ENCODE measurements at regions not wholly inside any gene's neighbourhood (a gene's known extent, or its start where the extent isn't known, plus 50 kb on each side); places are given as distances from the start of the nearest gene placed in this dataset.

DNA sequence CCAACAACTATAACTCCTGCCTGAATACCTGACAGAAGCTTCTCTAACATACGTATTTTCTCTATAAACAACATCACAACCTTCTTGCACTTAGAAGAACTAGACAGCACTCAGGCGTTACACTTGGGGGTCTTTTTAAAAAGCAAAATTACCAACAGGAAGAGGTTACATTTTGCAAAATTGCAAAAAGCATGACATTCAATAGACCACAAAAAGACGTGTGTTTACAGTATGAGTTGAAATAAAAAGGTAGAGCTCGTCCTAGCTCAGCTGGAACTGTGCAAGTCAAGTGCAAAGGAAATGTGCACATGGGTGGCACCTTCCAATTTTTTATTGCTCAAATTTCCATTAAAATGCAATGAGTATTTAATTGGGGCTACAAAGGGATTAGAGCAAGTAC, 375.2 kb upstream of the HSFY2 start:
- DNase-seq (ENCODE audit: low read depth in 2 of 2) = no peak

GRCh38 chrY:19146296-19146695, 372.8 kb upstream of the HSFY2 start:
- DNase-seq (ENCODE audit: low read depth in 2 of 2) = no peak

GRCh38 chrY:19142093-19142492, 368.6 kb upstream of the HSFY2 start:
- no peak for DNase-seq (ENCODE audit: low read depth in 2 of 2)

GRCh38 chrY:19140285-19140920, 366.9 kb upstream of the HSFY2 start:
- DNase-seq (ENCODE audit: low read depth in 2 of 2) = no peak

DNA sequence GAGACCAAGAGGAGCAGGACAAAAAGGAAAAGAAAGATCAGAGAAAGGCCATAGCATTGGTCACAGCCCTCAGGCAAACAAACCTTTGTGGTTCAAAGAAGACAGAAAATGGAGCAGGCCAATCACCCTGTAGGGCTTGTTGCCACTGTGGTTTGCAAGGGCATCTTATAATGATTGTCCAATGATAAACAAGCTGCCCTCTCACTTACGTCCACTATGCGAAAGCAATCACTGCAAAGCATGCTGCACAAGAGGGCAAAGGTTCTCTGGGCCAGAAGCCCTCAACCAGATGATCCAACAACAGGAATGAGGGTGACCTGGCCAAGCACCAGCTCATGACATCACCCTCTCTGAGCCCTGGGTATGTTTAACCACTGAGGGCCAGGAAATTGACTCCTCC, 360.9 kb upstream of the HSFY2 start:
- no peak for DNase-seq (ENCODE audit: low read depth in 2 of 2)

DNA sequence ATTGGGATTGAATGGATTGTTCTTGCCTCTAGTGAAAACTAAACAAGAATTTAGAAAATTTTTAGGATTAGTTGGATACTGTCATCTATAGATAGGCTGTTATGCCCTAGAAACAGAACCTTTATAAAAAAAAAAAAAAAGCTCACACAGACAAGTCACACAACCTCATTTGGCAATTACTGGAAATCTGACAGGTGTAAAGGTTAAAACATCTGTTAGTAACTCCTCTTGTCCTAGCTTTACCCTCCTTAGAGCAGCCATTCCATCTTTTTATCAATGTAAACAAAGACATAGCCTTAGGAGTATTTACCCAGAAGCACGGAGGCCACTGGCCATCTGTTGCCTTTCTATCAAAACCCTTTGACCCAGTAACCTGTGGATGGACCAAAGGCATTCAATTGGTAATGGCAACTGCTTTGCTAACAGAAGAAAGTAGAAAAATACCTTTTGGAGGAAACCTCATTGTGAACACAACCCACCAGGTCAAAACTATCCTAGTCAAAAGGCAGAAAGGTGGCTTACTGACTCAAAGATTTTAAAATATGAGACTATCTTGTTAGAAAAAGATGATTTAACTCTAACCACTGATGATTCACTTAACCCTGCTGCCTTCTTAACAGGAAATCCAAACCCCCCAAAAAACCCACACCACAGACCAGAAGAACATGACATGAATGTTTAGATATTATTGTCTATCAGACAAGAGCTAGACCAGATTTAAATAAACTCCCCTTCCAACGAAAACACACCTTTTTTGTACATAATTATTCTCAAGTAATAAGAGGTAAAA, 357.2 kb upstream of the HSFY2 start:
- DNase-seq (ENCODE audit: low read depth in 2 of 2) = no peak

GRCh38 chrY:19126889-19127288, 353.4 kb upstream of the HSFY2 start:
- no peak for DNase-seq (ENCODE audit: low read depth in 2 of 2)

DNA sequence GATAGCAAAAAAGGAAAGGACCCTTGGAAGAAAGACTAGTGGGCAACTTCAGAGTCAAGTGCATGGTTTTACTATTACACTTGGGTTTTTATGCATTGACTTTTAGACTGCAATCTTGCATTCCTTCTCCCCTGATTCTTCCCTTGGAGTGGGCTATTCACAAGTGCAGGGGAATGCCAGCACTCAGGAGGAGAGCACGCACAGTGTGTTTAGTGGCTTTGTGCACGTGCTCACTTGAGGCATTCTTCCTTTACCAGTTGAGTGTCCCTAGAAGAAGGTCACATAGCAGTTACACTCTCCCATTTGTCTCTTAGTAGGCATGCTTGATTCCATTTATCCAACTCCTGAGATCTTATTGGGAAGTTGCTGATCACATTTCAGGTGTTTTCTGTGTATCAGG, 351.1 kb upstream of the HSFY2 start:
- no peak for DNase-seq (ENCODE audit: low read depth in 2 of 2)

DNA sequence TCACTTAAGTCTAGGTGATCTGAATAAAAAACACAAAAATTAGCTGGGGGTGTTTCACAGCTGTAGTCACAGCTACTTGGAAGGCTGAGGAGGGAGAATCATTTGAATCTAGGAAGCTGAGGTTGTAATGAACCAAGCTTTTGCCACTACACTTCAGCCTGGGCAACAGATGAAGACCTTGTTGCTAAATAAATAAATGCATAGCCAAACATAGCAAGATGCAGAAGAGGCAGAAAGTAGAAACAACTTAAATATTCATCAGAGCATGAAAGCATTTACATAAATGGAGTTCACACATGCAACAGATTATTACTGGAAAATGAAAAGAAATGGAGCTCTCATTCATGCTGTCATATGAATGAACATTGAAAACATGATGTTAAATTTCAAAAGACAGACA, 348.9 kb upstream of the HSFY2 start:
- no peak for DNase-seq (ENCODE audit: low read depth in 2 of 2)

GRCh38 chrY:19098349-19098748, 324.8 kb upstream of the HSFY2 start:
- DNase-seq (ENCODE audit: low read depth in 2 of 2) = no peak

GRCh38 chrY:19095460-19095859, 321.9 kb upstream of the HSFY2 start:
- DNase-seq (ENCODE audit: low read depth in 2 of 2) = no peak

- DNase-seq (ENCODE audit: low read depth in 2 of 2) = no peak
Observed at GRCh38 chrY:19083006-19083405, 309.5 kb upstream of the HSFY2 start.

DNA sequence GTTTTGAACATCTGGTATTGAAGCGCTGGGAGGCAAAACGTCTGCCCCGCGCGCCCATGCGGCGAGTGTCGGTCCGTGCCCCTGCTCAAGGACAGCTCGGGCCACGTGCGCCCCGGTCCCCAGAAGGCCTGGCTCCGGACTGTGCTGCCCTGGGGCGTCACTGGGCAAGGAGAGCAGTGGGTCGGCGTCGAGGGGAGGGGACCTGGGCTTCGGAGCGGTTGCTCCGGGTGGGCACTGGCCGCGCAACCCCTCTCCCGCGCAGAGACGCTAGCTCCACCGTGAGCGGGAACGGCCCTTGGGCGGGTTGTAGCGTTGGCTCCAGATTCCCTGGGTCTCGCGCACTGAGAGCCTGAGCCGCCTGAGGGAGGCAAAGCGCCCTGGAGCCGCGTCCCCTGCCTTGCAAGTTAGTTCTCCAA, 304.2 kb upstream of the HSFY2 start:
- no peak for DNase-seq (ENCODE audit: low read depth in 2 of 2)

DNA sequence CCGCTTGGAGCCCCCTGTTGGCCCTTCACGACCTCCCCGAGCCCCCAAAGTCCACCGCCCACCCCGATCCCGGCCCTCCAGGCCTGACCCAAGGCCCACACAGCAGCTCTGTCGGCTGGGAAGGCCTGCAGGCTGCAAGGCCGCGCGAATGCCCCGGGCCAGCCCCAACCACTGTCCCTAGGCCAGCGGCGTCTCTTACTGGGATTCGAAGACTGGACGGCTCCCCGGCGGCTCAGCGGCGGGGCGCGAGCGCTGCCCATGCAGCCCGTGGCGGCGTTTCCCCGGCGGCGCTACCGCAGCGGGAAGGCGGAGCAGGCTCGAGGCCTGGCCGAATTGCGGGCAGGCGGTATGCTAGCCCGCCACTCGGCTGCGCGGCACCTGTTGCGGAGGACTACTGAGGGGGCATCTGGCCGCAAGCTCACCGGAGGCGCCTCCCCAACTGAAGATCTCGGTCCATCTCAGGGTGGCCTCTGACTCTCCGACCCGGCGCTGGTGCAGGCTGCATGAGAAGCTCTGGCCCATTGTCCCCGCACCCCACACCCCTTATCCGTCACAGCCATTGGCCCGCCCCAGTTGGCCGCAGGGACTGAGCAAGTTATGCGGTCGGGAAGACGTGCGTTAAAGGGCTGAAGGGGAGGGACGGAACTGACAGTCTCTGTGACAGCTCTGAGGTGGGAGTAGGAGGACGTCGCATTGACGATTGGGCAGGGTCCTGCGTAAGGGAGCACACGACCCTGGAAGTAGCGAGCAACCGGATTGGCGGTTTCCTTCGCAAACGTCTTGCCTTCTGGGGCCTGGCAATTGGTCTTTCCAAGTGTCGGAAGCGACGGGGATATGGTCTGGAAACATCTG, 303.5 kb upstream of the HSFY2 start:
- no peak for DNase-seq (ENCODE audit: low read depth in 2 of 2)

DNA sequence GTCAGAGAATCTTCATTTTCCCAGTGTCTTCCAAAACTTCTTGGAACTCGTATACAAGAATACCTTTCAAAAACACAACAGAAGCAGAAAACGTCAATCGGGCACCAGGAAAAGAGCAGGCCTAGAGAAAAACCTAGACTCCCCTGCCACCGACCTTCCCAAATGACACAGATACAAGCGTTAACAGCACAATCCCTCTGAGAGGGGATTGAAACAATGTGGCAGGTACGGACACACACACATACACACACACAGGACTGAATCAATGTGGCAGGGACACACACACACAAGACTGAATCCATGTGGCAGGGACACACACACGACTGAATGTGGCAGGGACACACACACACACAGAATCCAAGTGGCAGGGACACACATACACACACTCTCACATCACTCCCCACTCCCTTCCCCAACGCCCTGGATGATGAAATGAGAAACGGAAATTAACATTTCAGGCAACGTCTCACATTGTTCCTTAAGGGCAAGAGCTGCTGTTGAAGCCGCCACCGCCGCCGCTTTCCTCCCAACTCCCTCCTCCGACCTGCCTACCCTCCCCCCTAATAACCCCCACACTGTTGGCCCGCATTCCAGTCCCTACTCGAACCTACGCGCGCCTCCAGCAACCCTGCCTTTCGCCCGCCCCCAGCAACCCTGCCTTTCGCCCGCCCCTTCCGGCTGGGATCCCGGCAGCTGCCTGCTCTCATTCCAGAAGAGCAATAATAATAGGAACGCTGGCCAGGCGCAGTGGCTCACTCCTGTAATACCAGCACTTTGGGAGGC, 302.1 kb upstream of the HSFY2 start:
- DNase-seq (ENCODE audit: low read depth in 2 of 2) = no peak

- no peak for DNase-seq (ENCODE audit: low read depth in 2 of 2)
Observed at GRCh38 chrY:19067435-19067834, 293.9 kb upstream of the HSFY2 start.

DNA sequence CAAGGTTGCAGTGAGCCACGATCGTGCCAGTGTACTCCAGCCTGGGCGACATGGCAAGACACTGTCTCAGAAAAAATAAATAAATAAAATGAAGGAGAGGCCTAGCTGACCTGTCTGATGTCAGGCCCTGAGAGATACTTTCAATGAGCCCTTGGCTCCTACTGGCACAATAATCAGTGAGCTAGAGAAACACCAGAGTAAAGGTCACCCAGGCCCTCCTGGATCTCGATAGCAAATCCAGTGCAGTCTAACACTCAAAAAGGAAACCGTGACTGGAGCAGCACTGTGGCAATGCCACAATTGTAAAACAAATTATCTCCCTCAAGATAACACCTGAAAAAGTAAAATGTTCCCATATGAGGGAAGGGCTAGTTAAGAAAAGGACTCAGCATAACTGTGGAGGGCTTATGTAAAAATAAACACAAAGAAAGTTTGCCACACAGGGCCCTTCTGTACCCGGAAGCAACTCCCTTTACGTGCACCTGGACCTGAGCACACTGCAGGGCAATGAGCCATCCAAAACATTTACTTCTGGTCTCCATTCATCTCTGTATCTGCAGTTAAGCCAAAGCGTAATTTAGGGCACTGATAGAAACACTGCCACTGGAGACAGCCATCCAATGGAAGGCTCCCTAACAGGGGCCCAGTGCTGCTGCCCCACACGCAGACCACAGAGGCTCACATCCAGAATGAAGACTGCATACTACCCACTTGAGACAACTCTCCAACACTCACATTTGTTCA, 293.1 kb upstream of the HSFY2 start:
- no peak for DNase-seq (ENCODE audit: low read depth in 2 of 2)

DNA sequence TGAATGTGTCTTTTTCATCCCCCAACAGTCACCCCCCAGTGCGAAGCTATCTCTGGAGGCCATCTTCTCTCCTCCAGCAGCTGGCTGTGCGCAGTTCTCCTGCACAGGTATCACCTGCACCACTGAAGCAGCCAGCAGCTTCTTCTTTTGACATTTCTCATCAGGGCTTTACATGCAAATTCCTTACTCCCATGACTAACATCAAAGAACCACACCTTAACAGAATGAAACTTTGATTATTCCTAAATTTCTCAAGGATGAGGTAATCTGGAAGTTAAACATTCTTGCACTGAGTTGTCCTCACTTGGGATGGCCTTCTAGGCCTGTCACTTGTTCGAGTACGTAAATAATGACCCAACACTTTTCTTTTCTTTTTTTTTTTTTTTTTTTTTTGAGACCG, 291.6 kb upstream of the HSFY2 start:
- DNase-seq (ENCODE audit: low read depth in 2 of 2) = no peak

- DNase-seq (ENCODE audit: low read depth in 2 of 2) = no peak
Observed at GRCh38 chrY:19059733-19060132, 286.2 kb upstream of the HSFY2 start.

GRCh38 chrY:19058831-19059370, 285.4 kb upstream of the HSFY2 start:
- DNase-seq (ENCODE audit: low read depth in 2 of 2) = no peak

DNA sequence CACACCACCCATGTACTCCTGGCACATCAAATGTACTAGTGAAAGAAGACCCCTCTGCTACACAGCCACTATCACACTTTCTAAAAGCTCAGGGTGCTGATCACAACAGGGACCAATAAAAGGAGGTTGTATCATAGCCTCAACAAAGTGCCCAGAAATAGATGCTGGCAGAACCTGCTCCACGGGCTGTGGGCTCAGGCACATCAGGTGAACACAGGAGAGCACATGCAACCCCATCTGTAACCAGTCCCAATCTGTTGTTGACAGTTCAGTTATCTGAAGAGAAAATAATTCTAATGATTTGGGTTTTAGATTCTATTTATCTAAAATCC, 282.6 kb upstream of the HSFY2 start:
- no peak for DNase-seq (ENCODE audit: low read depth in 2 of 2)
